ENCODE measurements at regions not wholly inside any gene's neighbourhood (a gene's known extent, or its start where the extent isn't known, plus 50 kb on each side); places are given as distances from the start of the nearest gene placed in this dataset.

GRCh38 chr1:69315823-69316222, 251.9 kb upstream of the LRRC7 start:
- TF ChIP-seq, protein P1, sequence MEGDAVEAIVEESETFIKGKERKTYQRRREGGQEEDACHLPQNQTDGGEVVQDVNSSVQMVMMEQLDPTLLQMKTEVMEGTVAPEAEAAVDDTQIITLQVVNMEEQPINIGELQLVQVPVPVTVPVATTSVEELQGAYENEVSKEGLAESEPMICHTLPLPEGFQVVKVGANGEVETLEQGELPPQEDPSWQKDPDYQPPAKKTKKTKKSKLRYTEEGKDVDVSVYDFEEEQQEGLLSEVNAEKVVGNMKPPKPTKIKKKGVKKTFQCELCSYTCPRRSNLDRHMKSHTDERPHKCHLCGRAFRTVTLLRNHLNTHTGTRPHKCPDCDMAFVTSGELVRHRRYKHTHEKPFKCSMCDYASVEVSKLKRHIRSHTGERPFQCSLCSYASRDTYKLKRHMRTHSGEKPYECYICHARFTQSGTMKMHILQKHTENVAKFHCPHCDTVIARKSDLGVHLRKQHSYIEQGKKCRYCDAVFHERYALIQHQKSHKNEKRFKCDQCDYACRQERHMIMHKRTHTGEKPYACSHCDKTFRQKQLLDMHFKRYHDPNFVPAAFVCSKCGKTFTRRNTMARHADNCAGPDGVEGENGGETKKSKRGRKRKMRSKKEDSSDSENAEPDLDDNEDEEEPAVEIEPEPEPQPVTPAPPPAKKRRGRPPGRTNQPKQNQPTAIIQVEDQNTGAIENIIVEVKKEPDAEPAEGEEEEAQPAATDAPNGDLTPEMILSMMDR (IDR thresholded peaks at IDR 0.05; ENCODE audit: insufficient read depth, low read depth, low read length): no peak
- DNase-seq (ENCODE audit: low read depth): no peak
- no peak overlapping the region for H3K4me3 ChIP-seq (ENCODE audit: low read depth, low read length)

GRCh38 chr1:69319287-69319686, 248.4 kb upstream of the LRRC7 start:
- TF ChIP-seq, protein P1 (IDR thresholded peaks at IDR 0.05; ENCODE audit: insufficient read depth, low read depth, low read length): no peak
- no peak overlapping the region for H3K4me3 ChIP-seq (ENCODE audit: low read depth, low read length)
- no peak for DNase-seq (ENCODE audit: low read depth)

DNA sequence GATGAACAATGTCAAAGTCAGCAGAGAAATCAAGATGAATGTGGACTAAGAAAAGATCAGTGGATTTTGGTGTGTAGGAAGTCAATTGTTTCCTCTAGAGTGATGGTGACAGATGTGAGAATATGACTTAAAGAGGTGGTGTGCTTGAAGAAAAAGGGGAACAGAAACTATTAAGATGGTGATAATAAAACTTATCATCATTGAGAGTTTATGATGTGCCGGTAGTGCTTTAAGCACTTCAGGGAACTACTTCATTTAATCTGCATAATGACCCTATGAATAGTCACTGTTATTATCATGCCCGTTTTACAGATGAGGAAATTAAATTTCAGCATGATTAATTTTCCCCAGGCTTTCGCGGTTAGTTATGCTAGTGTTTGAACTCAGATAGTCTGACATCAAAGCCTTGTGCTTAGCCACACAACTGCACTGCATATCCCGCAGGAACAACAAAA, 246.9 kb upstream of the LRRC7 start:
- DNase-seq (ENCODE audit: low read depth): no peak
- TF ChIP-seq, protein P1 (IDR thresholded peaks at IDR 0.05; ENCODE audit: insufficient read depth, low read depth, low read length): no peak
- H3K4me3 ChIP-seq (ENCODE audit: low read depth, low read length): no peak overlapping the region

GRCh38 chr1:69321311-69321710, 246.4 kb upstream of the LRRC7 start:
- no peak for DNase-seq (ENCODE audit: low read depth)
- TF ChIP-seq, protein P1 (IDR thresholded peaks at IDR 0.05; ENCODE audit: insufficient read depth, low read depth, low read length): no peak
- H3K4me3 ChIP-seq (ENCODE audit: low read depth, low read length): no peak overlapping the region

GRCh38 chr1:69328186-69328585, 239.5 kb upstream of the LRRC7 start:
- DNase-seq (ENCODE audit: low read depth): no peak
- H3K4me3 ChIP-seq (ENCODE audit: low read depth, low read length): no peak overlapping the region
- TF ChIP-seq, protein P1 (IDR thresholded peaks at IDR 0.05; ENCODE audit: insufficient read depth, low read depth, low read length): no peak

GRCh38 chr1:69363236-69363635, 204.5 kb upstream of the LRRC7 start:
- no peak overlapping the region for H3K4me3 ChIP-seq (ENCODE audit: low read depth, low read length)
- TF ChIP-seq, protein P1 (IDR thresholded peaks at IDR 0.05; ENCODE audit: insufficient read depth, low read depth, low read length): no peak
- DNase-seq (ENCODE audit: low read depth): no peak

- no peak for DNase-seq (ENCODE audit: low read depth)
- no peak overlapping the region for H3K4me3 ChIP-seq (ENCODE audit: low read depth, low read length)
- TF ChIP-seq, protein P1 (IDR thresholded peaks at IDR 0.05; ENCODE audit: insufficient read depth, low read depth, low read length): no peak
Observed at GRCh38 chr1:69373520-69373919, 194.2 kb upstream of the LRRC7 start.
